Kidney capillary endothelial cell (primary cell): ENCODE measurements at regions not wholly inside any gene's neighbourhood (a gene's known extent, or its start where the extent isn't known, plus 50 kb on each side); places are given as distances from the start of the nearest gene placed in this dataset.

ENCODE experiments used
- DNase-seq: peaks from one replicate; pipeline ENCODE4 v3.0.0-alpha.2; 2018; ENCODE audit warnings: low spot score

DNA sequence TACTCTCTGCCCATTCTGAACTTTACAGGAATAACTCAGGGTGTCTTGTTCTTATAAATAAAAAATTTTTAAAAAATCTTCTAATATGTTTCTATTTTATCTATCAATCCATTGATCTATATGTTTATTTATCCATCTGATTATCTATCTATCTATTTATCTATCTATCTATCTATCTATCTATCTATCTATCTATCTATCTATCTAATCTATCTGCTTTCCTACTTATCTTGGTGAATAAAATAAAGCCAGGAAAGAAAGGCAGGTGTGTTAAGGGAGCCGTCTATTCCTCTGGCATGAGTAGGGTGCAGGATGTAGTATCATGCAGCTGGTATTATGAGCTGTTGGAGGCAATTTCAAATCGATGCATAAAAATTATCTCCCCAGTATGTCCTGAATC, 153.0 kb downstream of the FOXA2 start:
- no peak for DNase-seq

- no peak for DNase-seq
These were observed 153.6 kb downstream of the FOXA2 start for GRCh38 chr20:22430746-22431168.

DNA sequence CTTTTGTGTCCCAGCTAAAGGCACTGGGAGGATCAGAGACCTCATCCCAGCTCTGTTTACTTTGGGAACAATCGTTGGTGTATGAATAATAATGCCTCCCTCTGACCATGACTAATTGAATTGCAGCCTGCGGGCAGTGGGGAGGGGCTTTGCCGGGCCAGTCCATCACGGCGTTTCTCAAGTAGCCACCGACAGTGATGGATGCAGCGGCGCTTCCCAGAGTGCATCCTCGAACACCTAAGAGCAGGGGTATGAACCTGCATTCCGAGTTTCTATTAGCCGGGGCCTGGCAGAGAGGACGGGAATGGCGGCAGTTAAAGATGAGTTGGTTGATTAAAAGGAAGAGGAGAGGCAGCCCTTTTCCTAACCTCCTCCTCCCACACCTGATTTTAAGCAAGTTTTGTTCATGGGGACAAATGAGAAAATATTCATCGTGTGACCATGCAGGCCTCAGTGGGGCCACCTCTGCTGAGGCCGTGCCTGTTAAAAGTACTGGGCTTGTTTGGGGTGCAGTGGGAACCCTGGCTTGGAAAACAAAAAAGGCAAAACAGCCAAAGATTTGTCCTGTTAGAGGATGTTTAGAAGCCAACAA, 154.1 kb downstream of the FOXA2 start:
- no peak for DNase-seq

GRCh38 chr20:22429175-22430153, 154.9 kb downstream of the FOXA2 start:
- no peak for DNase-seq

GRCh38 chr20:22428051-22428450, 156.3 kb downstream of the FOXA2 start:
- DNase-seq, result no peak

DNA sequence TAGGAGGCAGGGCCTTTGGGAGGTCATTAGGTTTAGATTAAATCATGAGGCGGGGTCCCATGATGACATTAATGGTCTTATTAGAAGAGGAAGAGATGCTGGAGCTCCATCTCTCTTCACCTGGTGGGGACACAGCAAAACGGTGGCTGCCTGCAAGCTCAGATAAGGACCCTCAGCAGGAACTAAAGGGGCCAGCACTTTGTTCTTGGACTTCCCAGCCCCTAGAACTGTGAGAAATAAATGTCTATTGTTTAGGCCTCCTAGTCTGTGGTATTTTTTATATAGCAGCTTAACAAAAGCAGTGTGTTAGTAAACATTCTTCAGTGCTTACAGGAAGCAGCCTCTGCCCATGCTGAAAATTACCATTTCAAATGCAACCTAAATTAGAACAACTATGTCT, 157.6 kb downstream of the FOXA2 start:
- DNase-seq, result no peak

- no peak for DNase-seq
These were observed 158.8 kb downstream of the FOXA2 start for GRCh38 chr20:22425344-22426295.

GRCh38 chr20:22423190-22423832, 161.1 kb downstream of the FOXA2 start:
- no peak for DNase-seq

- no peak for DNase-seq
These were observed 164.2 kb downstream of the FOXA2 start for GRCh38 chr20:22420116-22420598.

DNA sequence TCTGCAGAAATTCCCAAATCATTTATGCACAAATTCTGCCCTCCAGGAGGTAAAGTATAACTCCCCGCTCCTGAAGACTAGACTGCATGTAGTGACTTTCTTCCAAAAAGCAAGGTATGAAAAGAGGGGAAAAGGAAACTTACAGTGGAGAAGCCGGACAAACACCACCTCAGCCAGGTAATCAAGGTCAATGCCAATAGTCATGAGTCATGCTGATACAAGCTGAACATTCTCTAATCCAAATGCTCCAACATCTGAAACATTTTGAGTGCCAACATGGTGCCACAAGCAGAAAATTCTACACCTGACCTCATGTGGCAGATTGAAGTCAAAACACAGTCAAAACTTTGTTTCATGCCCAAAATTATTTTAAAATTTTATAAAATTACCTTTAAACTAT, 165.6 kb downstream of the FOXA2 start:
- DNase-seq, result no peak

- no peak for DNase-seq
These were observed 170.0 kb downstream of the FOXA2 start for GRCh38 chr20:22414305-22414742.

DNA sequence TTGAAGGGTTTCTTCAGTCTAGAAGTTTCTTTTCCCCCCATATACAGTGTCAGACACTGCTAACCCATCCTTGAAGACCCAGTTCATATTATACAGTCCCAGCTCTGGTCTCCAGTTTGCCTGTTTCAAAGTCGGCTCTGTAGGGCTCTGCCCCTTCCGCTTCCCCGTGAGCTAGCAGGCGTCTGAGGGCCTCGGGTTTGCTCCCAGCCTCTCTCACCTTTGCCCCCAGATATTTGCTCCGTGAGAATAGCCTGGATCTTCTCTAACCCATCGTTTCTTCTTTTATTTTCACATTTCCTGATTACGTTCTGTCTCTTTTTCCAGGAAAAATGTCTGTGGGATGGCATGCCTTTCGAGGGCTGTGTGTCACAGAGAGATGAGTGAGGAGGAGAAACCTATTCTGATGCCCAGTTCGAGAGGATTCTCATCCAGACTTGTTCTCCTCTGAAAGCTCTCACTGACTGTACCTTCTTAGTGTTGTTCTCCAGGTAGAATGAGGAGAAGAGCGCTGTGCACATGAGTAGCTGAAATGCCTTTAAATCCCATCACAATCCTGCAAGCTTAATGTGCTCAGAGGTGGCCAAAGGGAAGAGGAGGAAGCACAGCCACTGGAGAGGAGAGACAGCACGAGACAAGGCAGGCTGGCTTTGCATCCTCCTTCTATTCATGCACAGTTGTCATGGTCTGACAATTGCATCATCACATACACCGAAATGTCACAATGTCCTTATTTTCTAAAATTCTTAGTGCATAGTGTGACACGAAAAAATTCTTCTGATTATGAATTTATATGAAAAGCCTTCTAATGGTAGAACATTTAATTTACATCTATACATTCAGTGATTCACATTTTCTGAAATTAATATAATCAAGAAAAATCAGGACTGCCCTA, 171.1 kb downstream of the FOXA2 start:
- no peak for DNase-seq

DNA sequence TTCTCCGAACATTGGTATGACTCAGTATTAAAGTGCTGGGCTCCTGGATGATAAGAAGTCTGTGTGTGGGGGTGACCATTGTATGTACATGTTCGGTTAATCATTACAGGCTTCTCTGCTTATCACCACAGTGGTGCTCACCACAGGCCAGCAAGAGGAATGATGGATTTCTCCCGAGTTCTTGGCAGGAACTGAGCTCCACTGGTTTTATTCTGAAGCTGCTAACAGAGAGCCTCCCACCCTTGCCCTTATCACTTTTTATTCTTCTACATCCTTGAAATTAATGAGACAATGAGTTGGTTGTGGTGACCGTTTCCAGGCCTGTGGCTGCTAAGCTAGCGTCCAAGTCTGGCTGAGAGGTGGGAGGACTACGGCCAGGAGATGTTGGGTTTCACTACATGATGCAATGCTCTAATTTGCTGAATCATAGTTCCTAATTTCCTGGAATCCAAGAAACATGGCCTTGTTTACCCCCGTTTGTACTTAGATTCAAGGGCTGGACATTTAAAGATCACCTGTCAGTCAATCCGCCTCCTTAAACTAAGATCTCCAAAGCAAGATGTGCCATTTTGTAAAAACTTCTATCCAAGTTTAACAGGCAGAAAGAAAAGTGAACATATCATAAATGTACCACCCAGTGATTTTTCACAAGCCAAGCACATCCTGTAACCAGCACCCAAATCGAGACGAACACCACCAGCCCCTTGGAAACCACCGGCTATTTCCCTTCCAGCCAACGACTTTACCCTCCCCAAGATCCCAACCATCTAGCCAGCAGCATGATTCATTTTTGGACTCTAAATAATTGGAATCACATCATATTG, 172.5 kb downstream of the FOXA2 start:
- no peak for DNase-seq

GRCh38 chr20:22411286-22411626, 173.1 kb downstream of the FOXA2 start:
- no peak for DNase-seq

GRCh38 chr20:22410556-22411130, 173.7 kb downstream of the FOXA2 start:
- no peak for DNase-seq

DNA sequence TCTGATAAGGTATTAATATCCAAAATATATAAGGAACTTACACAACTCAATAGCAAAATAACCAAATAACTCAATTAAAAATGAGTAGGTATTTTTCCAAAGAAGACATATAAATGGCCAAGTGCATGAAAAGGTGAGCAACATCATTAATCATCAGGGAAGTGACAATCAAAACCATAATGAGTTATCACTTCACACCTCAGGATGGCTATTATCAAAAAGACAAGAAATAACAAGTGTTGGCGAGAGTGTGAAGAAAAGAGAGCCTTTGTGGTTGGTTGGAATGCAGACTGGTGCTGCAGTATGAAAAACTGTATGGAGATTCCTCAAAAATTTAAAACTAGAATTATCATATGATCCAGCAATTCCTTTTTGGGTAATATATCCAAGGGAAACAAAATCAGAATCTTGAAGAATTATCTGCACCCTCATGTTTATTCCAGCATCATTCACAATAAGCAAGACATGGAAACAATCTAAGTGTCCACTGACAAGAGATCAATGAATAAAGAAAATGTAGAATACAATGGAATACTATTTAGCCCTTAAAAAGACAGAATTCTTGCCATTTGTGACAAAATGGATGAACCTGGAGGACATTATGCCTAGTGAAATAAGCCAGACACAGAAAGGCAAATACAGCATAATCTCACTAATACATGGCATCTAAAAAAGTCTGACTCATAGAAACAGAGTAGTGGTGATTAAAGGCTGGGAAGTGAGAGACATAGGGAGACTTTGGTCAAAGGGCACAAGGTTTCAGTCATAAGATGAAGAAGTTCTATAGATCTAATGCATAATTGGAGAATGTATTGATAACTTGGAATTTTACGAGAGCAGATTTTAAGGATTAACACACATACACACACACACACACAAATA, 175.6 kb downstream of the FOXA2 start:
- no peak for DNase-seq

DNA sequence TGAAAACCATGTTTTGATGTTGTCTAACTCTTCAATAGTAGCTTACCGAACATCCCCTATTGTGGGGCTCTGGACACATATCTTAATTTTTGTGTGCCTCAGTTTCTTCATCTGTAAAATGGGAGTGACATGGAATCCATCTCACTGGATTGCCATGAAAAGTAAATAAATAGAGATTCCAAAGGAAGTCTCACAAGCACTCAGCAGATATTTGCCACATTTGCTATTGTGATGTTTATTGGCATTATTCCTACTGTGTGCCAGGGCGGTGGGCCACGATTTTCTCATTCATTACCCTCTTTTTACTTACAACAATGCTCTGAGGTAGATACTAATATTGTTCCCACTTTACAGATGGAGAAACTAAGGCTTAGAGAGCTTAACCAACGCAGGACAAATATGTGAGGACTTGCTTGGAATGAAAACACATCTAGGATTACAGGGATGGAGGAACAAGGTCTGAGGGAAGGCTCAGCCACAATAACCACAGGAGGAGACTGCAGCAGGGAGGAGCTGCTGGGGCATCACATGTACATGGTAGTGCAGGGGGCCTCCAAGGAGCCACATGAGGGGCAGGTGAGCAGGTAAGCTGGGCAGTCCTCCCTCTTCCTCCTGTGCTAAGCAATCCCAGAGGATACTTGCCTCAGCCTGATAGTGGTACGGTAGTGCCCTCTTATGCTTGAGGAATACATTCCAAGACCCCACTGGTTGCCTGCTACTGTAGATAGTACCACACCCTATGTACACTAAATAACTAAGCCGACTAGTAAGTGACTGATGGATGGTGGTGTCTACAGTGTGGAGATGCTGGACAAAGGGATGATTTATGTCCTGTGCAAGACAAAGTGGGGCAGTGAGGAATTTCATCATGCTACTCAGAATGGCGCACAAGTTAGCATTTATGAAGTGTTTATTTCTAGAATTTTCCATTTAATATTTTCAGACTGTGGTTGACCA, 176.9 kb downstream of the FOXA2 start:
- DNase-seq, result no peak
